Cardiac septum (tissue), 1 donor: ENCODE measurements at regions not wholly inside any gene's neighbourhood (a gene's known extent, or its start where the extent isn't known, plus 50 kb on each side); places are given as distances from the start of the nearest gene placed in this dataset.
"Not testable (repeated sequence)": the region's sequence is repeated elsewhere in the genome, so short reads cannot be mapped to it uniquely, and the experiment has no call there.

Experiments
- DNase-seq: peaks from one replicate; pipeline ENCODE4 v3.0.0-alpha.2; 2020; ENCODE audit warnings: low spot score
- intact Hi-C: fragments of 100-400 bp; cut with DNase I; formaldehyde crosslinking; loops from one replicate; pipeline ENCODE4 v1.14.0; 2022
- donor health status: DM: no; HTN: no; CAD: no.

GRCh38 chr20:12528591-12529041, 480.2 kb upstream of the SPTLC3 start:
- intact Hi-C loops = no loop called here
- DNase-seq = no peak

- DNase-seq = no peak
- intact Hi-C loops = no loop called here
Observed at GRCh38 chr20:12531626-12532025, 477.1 kb upstream of the SPTLC3 start.

- intact Hi-C loops = no loop called here
- DNase-seq = no peak
Observed at GRCh38 chr20:12535316-12535715, 473.5 kb upstream of the SPTLC3 start.

- no peak for DNase-seq
- intact Hi-C loops = no loop called here
Observed at GRCh38 chr20:12535770-12536169, 473.0 kb upstream of the SPTLC3 start.

- intact Hi-C loops = no loop called here
- no peak for DNase-seq
Observed at GRCh38 chr20:12554426-12554825, 454.3 kb upstream of the SPTLC3 start.

- intact Hi-C loops = no loop called here
- DNase-seq = no peak
Observed at GRCh38 chr20:12555369-12555768, 453.4 kb upstream of the SPTLC3 start.

- intact Hi-C loops, DNase-seq: not testable (repeated sequence)
Observed at GRCh38 chr20:12555849-12556248, 452.9 kb upstream of the SPTLC3 start.

GRCh38 chr20:12557224-12557623, 451.5 kb upstream of the SPTLC3 start:
- intact Hi-C loops = no loop called here
- DNase-seq = no peak

- no peak for DNase-seq
- intact Hi-C loops = no loop called here
Observed at GRCh38 chr20:12564979-12565378, 443.8 kb upstream of the SPTLC3 start.

- DNase-seq = no peak
- intact Hi-C loops = no loop called here
Observed at GRCh38 chr20:12566596-12566995, 442.2 kb upstream of the SPTLC3 start.

GRCh38 chr20:12570371-12570770, 438.4 kb upstream of the SPTLC3 start:
- intact Hi-C loops = no loop called here
- DNase-seq = no peak

GRCh38 chr20:12573442-12573841, 435.3 kb upstream of the SPTLC3 start:
- intact Hi-C loops = no loop called here

GRCh38 chr20:12575352-12576095, 433.2 kb upstream of the SPTLC3 start:
- DNase-seq = no peak
- intact Hi-C loops = no loop called here

More at GRCh38 chr20:12573442-12573841, 435.3 kb upstream of the SPTLC3 start:
- no peak for DNase-seq

GRCh38 chr20:12577213-12577612, 431.6 kb upstream of the SPTLC3 start:
- DNase-seq = no peak
- intact Hi-C loops = no loop called here

GRCh38 chr20:12581644-12582289, 427.0 kb upstream of the SPTLC3 start:
- intact Hi-C loops = no loop called here
- DNase-seq = no peak

GRCh38 chr20:12582710-12583109, 426.1 kb upstream of the SPTLC3 start:
- intact Hi-C loops, DNase-seq: not testable (repeated sequence)

- no peak for DNase-seq
- intact Hi-C loops = no loop called here
Observed at GRCh38 chr20:12591949-12592470, 416.8 kb upstream of the SPTLC3 start.

GRCh38 chr20:12592756-12593155, 416.0 kb upstream of the SPTLC3 start:
- no peak for DNase-seq
- intact Hi-C loops = no loop called here

- intact Hi-C loops = no loop called here
- no peak for DNase-seq
Observed at GRCh38 chr20:12593342-12593873, 415.4 kb upstream of the SPTLC3 start.

- intact Hi-C loops = no loop called here
Observed at GRCh38 chr20:12594410-12595088, 414.2 kb upstream of the SPTLC3 start.

More at GRCh38 chr20:12594410-12595088, 414.2 kb upstream of the SPTLC3 start:
- DNase-seq = no peak
